OCI-LY3 (cell line): ENCODE measurements at regions not wholly inside any gene's neighbourhood (a gene's known extent, or its start where the extent isn't known, plus 50 kb on each side); places are given as distances from the start of the nearest gene placed in this dataset.

Experiments
- EZH2phosphoT487 ChIP-seq: fragments of 200-600 bp; shearing (Covaris generic); IDR thresholded peaks from 2 replicates; pipeline ENCODE4 v1.6.1; 2018; ENCODE audit warnings: antibody characterized with exemption, mixed run types, low read depth
- TF ChIP-seq, protein P1 (sequence below): fragments of 200-600, 300-600 bp; sonication (generic); IDR thresholded peaks from 2 replicates; pipeline ENCODE4 v1.5.1; 2014; ENCODE audit warnings: antibody characterized with exemption, low read length, low read depth

DNA sequence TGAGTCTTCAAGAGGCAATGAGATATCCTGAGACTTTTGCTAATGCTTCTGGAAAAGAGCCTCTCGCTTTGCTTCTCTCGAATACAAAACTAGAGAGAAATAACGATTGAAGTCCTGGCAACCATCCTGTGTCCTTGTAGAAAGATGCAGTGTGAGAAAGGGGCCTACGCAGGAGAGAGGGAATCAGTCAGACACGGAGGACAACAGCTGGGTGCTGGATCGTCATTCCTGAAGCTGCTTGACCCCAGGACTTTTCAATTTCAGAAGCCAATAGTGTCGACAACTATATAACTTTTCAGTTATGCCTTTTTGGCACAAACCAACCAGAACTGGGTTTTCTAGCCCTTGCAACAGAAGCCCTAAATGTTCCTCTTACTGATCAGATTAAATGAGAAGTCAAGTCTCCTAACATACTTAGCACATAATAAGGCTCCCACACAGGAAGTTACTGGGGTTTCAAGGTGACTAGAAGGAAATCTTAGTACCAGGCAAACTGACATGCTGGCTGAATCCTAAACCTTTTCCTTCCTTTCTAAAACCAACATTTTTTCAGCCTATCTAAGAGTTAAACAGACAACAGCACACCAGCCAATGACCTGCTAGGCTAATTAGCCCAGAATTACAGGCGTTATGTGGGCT lies 755.6 kb downstream of the MED13L start:
- TF ChIP-seq, protein P1, sequence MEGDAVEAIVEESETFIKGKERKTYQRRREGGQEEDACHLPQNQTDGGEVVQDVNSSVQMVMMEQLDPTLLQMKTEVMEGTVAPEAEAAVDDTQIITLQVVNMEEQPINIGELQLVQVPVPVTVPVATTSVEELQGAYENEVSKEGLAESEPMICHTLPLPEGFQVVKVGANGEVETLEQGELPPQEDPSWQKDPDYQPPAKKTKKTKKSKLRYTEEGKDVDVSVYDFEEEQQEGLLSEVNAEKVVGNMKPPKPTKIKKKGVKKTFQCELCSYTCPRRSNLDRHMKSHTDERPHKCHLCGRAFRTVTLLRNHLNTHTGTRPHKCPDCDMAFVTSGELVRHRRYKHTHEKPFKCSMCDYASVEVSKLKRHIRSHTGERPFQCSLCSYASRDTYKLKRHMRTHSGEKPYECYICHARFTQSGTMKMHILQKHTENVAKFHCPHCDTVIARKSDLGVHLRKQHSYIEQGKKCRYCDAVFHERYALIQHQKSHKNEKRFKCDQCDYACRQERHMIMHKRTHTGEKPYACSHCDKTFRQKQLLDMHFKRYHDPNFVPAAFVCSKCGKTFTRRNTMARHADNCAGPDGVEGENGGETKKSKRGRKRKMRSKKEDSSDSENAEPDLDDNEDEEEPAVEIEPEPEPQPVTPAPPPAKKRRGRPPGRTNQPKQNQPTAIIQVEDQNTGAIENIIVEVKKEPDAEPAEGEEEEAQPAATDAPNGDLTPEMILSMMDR = no peak
- TF ChIP-seq EZH2phosphoT487 = no peak
